ENCODE measurements at regions not wholly inside any gene's neighbourhood (a gene's known extent, or its start where the extent isn't known, plus 50 kb on each side); places are given as distances from the start of the nearest gene placed in this dataset.
"Not testable (repeated sequence)": the region's sequence is repeated elsewhere in the genome, so short reads cannot be mapped to it uniquely, and the experiment has no call there.

GRCh38 chr13:65499256-65499655, 1730.9 kb downstream of the PCDH9 start:
- Histone ChIP-seq H3K27me3 (ENCODE audit: insufficient read depth in 3 of 3, low read length in 2 of 3) (no peaks in the 10 kb centered on the region), H3K27ac (no peak overlapping the region), H3K36me3 (ENCODE audit: insufficient read depth in 1 of 2, low read depth in 1 of 2) (no peaks in the 10 kb centered on the region), H3K4me3 (no peak overlapping the region), H3K4me1 (no peaks in the 10 kb centered on the region), H3K9me3 (no peaks in the 10 kb centered on the region)
- WGBS, 3 donors = 76 to 88% (median 81%) methylated on average over 1 of the region's 1 CpG
- ATAC-seq (no peak), DNase-seq (no peak)
- no peak for TF ChIP-seq CTCF (IDR thresholded peaks at IDR 0.05)
- intact Hi-C loops (cut with DNase I) = no loop called here

- H3K4me3 ChIP-seq = no peak overlapping the region
- no peak for TF ChIP-seq CTCF (IDR thresholded peaks at IDR 0.05)
- H3K27me3 ChIP-seq (ENCODE audit: insufficient read depth in 3 of 3, low read length in 2 of 3) = no peaks in the 10 kb centered on the region
- no peaks in the 10 kb centered on the region for H3K36me3 ChIP-seq (ENCODE audit: insufficient read depth in 1 of 2, low read depth in 1 of 2)
- DNase-seq (no peak), ATAC-seq (no peak)
- no peak overlapping the region for H3K27ac ChIP-seq
- H3K4me1 ChIP-seq = no peaks in the 10 kb centered on the region
- intact Hi-C loops (cut with DNase I) = no loop called here
- no peaks in the 10 kb centered on the region for H3K9me3 ChIP-seq
Observed at GRCh38 chr13:65497265-65497664, 1732.9 kb downstream of the PCDH9 start.

GRCh38 chr13:65490725-65491124, 1739.4 kb downstream of the PCDH9 start:
- not testable (repeated sequence) for DNase-seq

GRCh38 chr13:65488606-65489005, 1741.5 kb downstream of the PCDH9 start:
- Histone ChIP-seq H3K4me1 (no peaks in the 10 kb centered on the region), H3K9me3 (peaks cover 4% of the 10 kb centered on the region), H3K27ac (no peak overlapping the region), H3K4me3 (no peak overlapping the region), H3K36me3 (ENCODE audit: insufficient read depth in 1 of 2, low read depth in 1 of 2) (no peaks in the 10 kb centered on the region), H3K27me3 (ENCODE audit: insufficient read depth in 3 of 3, low read length in 2 of 3) (no peaks in the 10 kb centered on the region)
- ATAC-seq (no peak), DNase-seq (no peak)
- 51 to 58% (median 55%) methylated on average over 3 of the region's 3 CpGs for WGBS, 3 donors
- no peak for TF ChIP-seq CTCF (IDR thresholded peaks at IDR 0.05)
- intact Hi-C loops (cut with DNase I) = no loop called here

More at GRCh38 chr13:65490725-65491124, 1739.4 kb downstream of the PCDH9 start:
- H3K4me1 ChIP-seq; ATAC-seq; H3K27ac ChIP-seq; H3K36me3 ChIP-seq (ENCODE audit: insufficient read depth in 1 of 2, low read depth in 1 of 2); intact Hi-C loops (cut with DNase I); H3K9me3 ChIP-seq; H3K4me3 ChIP-seq; H3K27me3 ChIP-seq (ENCODE audit: insufficient read depth in 3 of 3, low read length in 2 of 3): not testable (repeated sequence)
- 82 to 91% (median 85%) methylated on average over 1 of the region's 1 CpG for WGBS, 3 donors

- H3K9me3 ChIP-seq = peaks cover 6% of the 10 kb centered on the region
- no peak for ATAC-seq
- H3K27me3 ChIP-seq (ENCODE audit: insufficient read depth in 3 of 3, low read length in 2 of 3) = no peaks in the 10 kb centered on the region
- H3K4me3 ChIP-seq = no peak overlapping the region
- intact Hi-C loops (cut with DNase I) = no loop called here
- H3K36me3 ChIP-seq (ENCODE audit: insufficient read depth in 1 of 2, low read depth in 1 of 2) = no peaks in the 10 kb centered on the region
- TF ChIP-seq CTCF (IDR thresholded peaks at IDR 0.05) = no peak
- H3K27ac ChIP-seq = no peak overlapping the region
- DNase-seq = no peak
- WGBS, 3 donors = 75 to 79% (median 76%) methylated on average over 2 of the region's 2 CpGs
- H3K4me1 ChIP-seq = no peaks in the 10 kb centered on the region
Observed at GRCh38 chr13:65479692-65480091, 1750.4 kb downstream of the PCDH9 start.

Measured in psoas muscle (tissue), 7 donors.